ENCODE measurements at regions not wholly inside any gene's neighbourhood (a gene's known extent, or its start where the extent isn't known, plus 50 kb on each side); places are given as distances from the start of the nearest gene placed in this dataset.

- no peak overlapping the region for H3K27ac Mint-ChIP-seq
- DNase-seq (ENCODE audit: low spot score in 2 of 2, unreplicated experiment in 2 of 2), result no peak
- peaks cover 3% of the 10 kb centered on the region for H3K4me1 Mint-ChIP-seq
- no peaks in the 10 kb centered on the region for H3K36me3 Mint-ChIP-seq
- peaks cover 2% of the 10 kb centered on the region for H3K27me3 Mint-ChIP-seq (ENCODE audit: low read depth)
- TF ChIP-seq CTCF (IDR thresholded peaks at IDR 0.05; ENCODE audit: unreplicated experiment), result no peak
- no peak overlapping the region for H3K4me3 Mint-ChIP-seq
- no peaks in the 10 kb centered on the region for H3K9me3 Mint-ChIP-seq
These were observed 351.8 kb downstream of the OTOL1 start for GRCh38 chr3:161848376-161848775.

- Mint-ChIP-seq H3K36me3 (no peaks in the 10 kb centered on the region), H3K9me3 (no peaks in the 10 kb centered on the region), H3K4me1 (peaks cover 10% of the 10 kb centered on the region), H3K27me3 (ENCODE audit: low read depth) (peaks cover 2% of the 10 kb centered on the region), H3K4me3 (no peak overlapping the region), H3K27ac (no peak overlapping the region)
- peak; percentile 74 for TF ChIP-seq CTCF (IDR thresholded peaks at IDR 0.05; ENCODE audit: unreplicated experiment)
- DNase-seq (ENCODE audit: low spot score in 2 of 2, unreplicated experiment in 2 of 2), result peak in 1 of 2 experiments; percentile 66
These were observed 355.4 kb downstream of the OTOL1 start for GRCh38 chr3:161851941-161852566.

- H3K4me3 Mint-ChIP-seq, result no peak overlapping the region
- peaks cover 2% of the 10 kb centered on the region for H3K27me3 Mint-ChIP-seq (ENCODE audit: low read depth)
- DNase-seq (ENCODE audit: low spot score in 2 of 2, unreplicated experiment in 2 of 2), result no peak
- no peak overlapping the region for H3K27ac Mint-ChIP-seq
- no peaks in the 10 kb centered on the region for H3K9me3 Mint-ChIP-seq
- peaks cover 10% of the 10 kb centered on the region for H3K4me1 Mint-ChIP-seq
- TF ChIP-seq CTCF (IDR thresholded peaks at IDR 0.05; ENCODE audit: unreplicated experiment), result no peak
- no peaks in the 10 kb centered on the region for H3K36me3 Mint-ChIP-seq
These were observed 356.1 kb downstream of the OTOL1 start for GRCh38 chr3:161852744-161853143.

- TF ChIP-seq CTCF (IDR thresholded peaks at IDR 0.05; ENCODE audit: unreplicated experiment), result peak; percentile 35
- H3K27ac Mint-ChIP-seq, result no peak overlapping the region
- H3K4me3 Mint-ChIP-seq, result no peak overlapping the region
- peaks cover 2% of the 10 kb centered on the region for H3K27me3 Mint-ChIP-seq (ENCODE audit: low read depth)
- H3K9me3 Mint-ChIP-seq, result no peaks in the 10 kb centered on the region
- H3K4me1 Mint-ChIP-seq, result peaks cover 10% of the 10 kb centered on the region
- no peaks in the 10 kb centered on the region for H3K36me3 Mint-ChIP-seq
- no peak for DNase-seq (ENCODE audit: low spot score in 2 of 2, unreplicated experiment in 2 of 2)
These were observed 357.7 kb downstream of the OTOL1 start for GRCh38 chr3:161854232-161854771.

- Mint-ChIP-seq H3K4me1 (peaks cover 9% of the 10 kb centered on the region), H3K9me3 (no peaks in the 10 kb centered on the region), H3K27ac (no peak overlapping the region), H3K4me3 (no peak overlapping the region), H3K27me3 (ENCODE audit: low read depth) (no peaks in the 10 kb centered on the region), H3K36me3 (no peaks in the 10 kb centered on the region)
- no peak for DNase-seq (ENCODE audit: low spot score in 2 of 2, unreplicated experiment in 2 of 2)
- TF ChIP-seq CTCF (IDR thresholded peaks at IDR 0.05; ENCODE audit: unreplicated experiment), result no peak
These were observed 362.4 kb downstream of the OTOL1 start for GRCh38 chr3:161859057-161859456.

Data from mesothelial cell of epicardium (in vitro differentiated cells).